Lower leg skin (tissue), 3 donors: ENCODE measurements at regions not wholly inside any gene's neighbourhood (a gene's known extent, or its start where the extent isn't known, plus 50 kb on each side); places are given as distances from the start of the nearest gene placed in this dataset.

Experiments used
- POLR2A ChIP-seq, 2 donors: fragments of 450-650 bp; IDR thresholded peaks; one replicate each; pipeline ENCODE4 v1.6.1; 2016 to 2017; ENCODE audit warnings: antibody characterized with exemption in 2 of 2, mild to moderate bottlenecking in 1 of 2, moderate library complexity in 1 of 2
- TF ChIP-seq, protein P1 (sequence below), 3 donors: fragments of 450-650 bp; IDR thresholded peaks; one replicate each; pipeline ENCODE4 v1.5.1; 2016; ENCODE audit warnings: antibody characterized with exemption in 3 of 3, mild to moderate bottlenecking in 3 of 3, moderate library complexity in 2 of 3

GRCh38 chr19:30640252-30640965 lies 268.2 kb downstream of the ZNF536 start:
- TF ChIP-seq, protein P1, sequence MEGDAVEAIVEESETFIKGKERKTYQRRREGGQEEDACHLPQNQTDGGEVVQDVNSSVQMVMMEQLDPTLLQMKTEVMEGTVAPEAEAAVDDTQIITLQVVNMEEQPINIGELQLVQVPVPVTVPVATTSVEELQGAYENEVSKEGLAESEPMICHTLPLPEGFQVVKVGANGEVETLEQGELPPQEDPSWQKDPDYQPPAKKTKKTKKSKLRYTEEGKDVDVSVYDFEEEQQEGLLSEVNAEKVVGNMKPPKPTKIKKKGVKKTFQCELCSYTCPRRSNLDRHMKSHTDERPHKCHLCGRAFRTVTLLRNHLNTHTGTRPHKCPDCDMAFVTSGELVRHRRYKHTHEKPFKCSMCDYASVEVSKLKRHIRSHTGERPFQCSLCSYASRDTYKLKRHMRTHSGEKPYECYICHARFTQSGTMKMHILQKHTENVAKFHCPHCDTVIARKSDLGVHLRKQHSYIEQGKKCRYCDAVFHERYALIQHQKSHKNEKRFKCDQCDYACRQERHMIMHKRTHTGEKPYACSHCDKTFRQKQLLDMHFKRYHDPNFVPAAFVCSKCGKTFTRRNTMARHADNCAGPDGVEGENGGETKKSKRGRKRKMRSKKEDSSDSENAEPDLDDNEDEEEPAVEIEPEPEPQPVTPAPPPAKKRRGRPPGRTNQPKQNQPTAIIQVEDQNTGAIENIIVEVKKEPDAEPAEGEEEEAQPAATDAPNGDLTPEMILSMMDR (IDR thresholded peaks at IDR 0.05), result no peak
- no peak for TF ChIP-seq POLR2A (IDR thresholded peaks at IDR 0.05)
